WERI-Rb-1 (cell line): ENCODE measurements at regions not wholly inside any gene's neighbourhood (a gene's known extent, or its start where the extent isn't known, plus 50 kb on each side); places are given as distances from the start of the nearest gene placed in this dataset.

Experiments used
- DNase-seq: peaks from one replicate; pipeline ENCODE4 v3.0.0-alpha.2; 2020
- H3K27ac ChIP-seq: fragments of 250-450 bp; sonication (Bioruptor Pico); 2 replicates; pipeline ENCODE4 v1.5.1; 2020; ENCODE audit warnings: mild to moderate bottlenecking, moderate library complexity
- H3K27me3 ChIP-seq: fragments of 250-450 bp; sonication (Bioruptor Pico); 2 replicates; pipeline ENCODE4 v1.5.1; 2021; ENCODE audit warnings: mild to moderate bottlenecking, low read depth, moderate library complexity; ENCODE audit not compliant: insufficient read depth, severe bottlenecking
- H3K36me3 ChIP-seq: fragments of 250-450 bp; sonication (Bioruptor Pico); 2 replicates; pipeline ENCODE4 v1.5.1; 2020; ENCODE audit warnings: mild to moderate bottlenecking, moderate library complexity
- H3K4me3 ChIP-seq: 2 replicates; pipeline ENCODE4 v1.5.1; 2011; ENCODE audit warnings: low read depth, mild to moderate bottlenecking, control low read depth, low read length
- H3K9me3 ChIP-seq: fragments of 250-450 bp; sonication (Bioruptor Pico); 2 replicates; pipeline ENCODE4 v1.5.1; 2021; ENCODE audit warnings: mild to moderate bottlenecking, moderate library complexity; ENCODE audit not compliant: severe bottlenecking
- TF ChIP-seq, protein P1 (sequence below): IDR thresholded peaks from 2 replicates; pipeline ENCODE4 v1.5.1; 2011; ENCODE audit warnings: low read depth, mild to moderate bottlenecking, control low read depth, inconsistent platforms, low read length

DNA sequence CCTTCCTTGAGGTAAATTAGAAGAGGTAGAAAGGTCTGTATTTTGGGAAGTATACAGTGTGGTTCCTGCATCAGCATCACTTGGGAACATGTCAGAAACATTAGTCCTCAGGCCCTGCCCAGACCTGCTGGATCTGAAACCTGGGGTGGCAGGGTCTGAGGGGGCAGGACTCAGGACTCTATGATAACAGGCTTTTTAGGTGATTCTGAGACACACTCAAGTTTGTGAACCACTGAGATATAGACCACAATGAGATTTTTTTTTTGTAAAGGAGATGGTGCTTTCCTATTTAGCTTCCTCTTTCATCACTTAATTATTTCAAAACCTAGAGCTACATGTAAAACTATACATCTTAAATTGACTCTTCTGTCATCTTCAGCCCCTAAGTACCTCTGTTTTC is 262.7 kb upstream of the SPOPL start:
- no peaks in the 10 kb centered on the region for H3K27me3 ChIP-seq
- no peaks in the 10 kb centered on the region for H3K36me3 ChIP-seq
- TF ChIP-seq, protein P1, sequence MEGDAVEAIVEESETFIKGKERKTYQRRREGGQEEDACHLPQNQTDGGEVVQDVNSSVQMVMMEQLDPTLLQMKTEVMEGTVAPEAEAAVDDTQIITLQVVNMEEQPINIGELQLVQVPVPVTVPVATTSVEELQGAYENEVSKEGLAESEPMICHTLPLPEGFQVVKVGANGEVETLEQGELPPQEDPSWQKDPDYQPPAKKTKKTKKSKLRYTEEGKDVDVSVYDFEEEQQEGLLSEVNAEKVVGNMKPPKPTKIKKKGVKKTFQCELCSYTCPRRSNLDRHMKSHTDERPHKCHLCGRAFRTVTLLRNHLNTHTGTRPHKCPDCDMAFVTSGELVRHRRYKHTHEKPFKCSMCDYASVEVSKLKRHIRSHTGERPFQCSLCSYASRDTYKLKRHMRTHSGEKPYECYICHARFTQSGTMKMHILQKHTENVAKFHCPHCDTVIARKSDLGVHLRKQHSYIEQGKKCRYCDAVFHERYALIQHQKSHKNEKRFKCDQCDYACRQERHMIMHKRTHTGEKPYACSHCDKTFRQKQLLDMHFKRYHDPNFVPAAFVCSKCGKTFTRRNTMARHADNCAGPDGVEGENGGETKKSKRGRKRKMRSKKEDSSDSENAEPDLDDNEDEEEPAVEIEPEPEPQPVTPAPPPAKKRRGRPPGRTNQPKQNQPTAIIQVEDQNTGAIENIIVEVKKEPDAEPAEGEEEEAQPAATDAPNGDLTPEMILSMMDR, result no peak
- H3K27ac ChIP-seq, result no peak overlapping the region
- H3K9me3 ChIP-seq, result no peaks in the 10 kb centered on the region
- H3K4me3 ChIP-seq, result no peak overlapping the region
- DNase-seq, result no peak

DNA sequence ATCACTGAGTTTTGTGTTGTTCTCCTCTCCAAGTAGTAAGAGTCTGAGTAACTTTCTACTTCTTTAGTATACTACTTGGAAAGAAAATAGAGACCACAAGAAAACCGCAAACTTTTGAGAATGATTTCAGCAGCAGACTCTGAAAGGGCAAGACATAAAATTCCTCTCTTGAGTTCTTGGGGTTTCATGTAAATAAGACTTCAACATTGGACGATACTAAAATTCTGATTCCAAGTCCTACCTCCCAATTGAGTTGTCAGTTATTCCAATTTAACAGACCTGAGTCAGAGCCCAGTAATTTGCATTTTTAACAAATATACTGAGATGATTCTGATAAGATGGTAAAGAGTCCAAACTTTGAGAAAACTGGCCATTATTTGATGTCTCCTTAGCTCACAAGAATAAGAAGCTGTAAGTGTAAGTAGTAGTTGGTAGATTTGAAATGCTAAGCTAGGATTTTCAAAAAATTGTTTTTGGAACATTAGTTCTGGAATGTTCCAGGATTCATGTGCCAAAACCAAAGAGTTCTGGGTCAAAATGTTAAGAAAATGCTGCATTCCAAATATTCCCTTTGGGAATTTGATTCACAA is 261.6 kb upstream of the SPOPL start:
- no peaks in the 10 kb centered on the region for H3K27me3 ChIP-seq
- TF ChIP-seq, protein P1, result no peak
- H3K27ac ChIP-seq, result no peak overlapping the region
- DNase-seq, result no peak
- no peak overlapping the region for H3K4me3 ChIP-seq
- no peaks in the 10 kb centered on the region for H3K9me3 ChIP-seq
- no peaks in the 10 kb centered on the region for H3K36me3 ChIP-seq

DNA sequence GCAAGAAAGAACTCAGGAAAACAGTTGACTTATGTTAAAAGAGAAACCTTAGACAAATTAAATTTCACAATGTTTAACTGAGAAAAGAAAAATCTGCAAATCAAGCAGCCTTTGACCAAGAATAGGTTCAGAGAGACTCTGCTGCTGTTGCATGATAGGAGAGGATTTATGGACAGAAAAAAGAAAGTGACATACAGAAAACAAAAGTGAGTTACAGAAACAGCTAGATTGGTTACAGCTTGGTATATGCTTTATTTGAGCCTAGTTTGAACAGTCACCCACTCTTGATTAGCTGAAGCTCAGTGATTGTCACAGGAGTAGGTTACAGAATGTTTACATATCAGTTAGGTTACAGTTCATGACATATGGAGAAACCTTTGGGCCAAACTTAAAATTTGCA is 258.2 kb upstream of the SPOPL start:
- H3K27ac ChIP-seq, result no peak overlapping the region
- H3K27me3 ChIP-seq, result no peaks in the 10 kb centered on the region
- no peak overlapping the region for H3K4me3 ChIP-seq
- no peaks in the 10 kb centered on the region for H3K9me3 ChIP-seq
- no peaks in the 10 kb centered on the region for H3K36me3 ChIP-seq
- TF ChIP-seq, protein P1, result no peak
- DNase-seq, result no peak

DNA sequence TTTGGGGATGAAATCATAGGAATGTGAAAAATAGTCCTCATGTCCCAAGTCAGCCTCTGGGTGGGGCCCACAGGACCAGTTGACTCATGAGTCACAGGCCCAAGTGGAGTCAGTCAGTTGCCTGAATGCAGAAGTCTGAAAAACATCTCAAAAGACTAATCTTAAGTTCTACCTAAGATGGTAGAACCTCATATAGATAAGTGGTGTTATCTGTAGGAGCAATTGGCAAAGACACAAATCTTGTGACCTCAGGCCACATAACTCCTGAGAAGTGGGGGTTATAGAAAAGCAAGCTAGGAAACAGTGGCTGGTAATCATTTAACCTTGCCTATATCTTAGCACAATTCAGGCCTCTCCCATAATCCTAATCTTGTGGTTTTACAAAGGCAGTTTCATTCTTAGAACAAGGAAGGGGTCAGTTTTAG is 257.1 kb upstream of the SPOPL start:
- no peaks in the 10 kb centered on the region for H3K9me3 ChIP-seq
- H3K4me3 ChIP-seq, result no peak overlapping the region
- no peak overlapping the region for H3K27ac ChIP-seq
- no peaks in the 10 kb centered on the region for H3K36me3 ChIP-seq
- TF ChIP-seq, protein P1, result no peak
- no peaks in the 10 kb centered on the region for H3K27me3 ChIP-seq
- DNase-seq, result no peak

DNA sequence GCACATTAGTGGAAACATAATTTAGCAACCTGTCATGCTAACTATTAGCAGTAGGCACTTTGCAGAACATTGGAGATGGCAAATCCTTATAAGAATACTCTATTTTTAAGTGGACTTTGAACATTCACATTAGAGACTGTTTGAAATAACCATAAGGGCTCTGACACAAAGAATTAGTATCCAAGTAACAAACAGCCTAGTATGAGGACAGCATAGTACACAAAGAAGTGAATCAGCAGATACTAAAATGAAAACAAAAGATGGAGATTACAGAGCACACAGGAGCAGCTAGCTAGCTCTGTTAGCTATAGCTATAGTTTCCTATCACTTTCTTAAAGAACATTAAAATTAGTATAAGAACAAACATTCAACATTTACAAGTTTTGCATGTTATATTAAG is 256.3 kb upstream of the SPOPL start:
- no peaks in the 10 kb centered on the region for H3K9me3 ChIP-seq
- no peaks in the 10 kb centered on the region for H3K36me3 ChIP-seq
- TF ChIP-seq, protein P1, result no peak
- H3K27me3 ChIP-seq, result no peaks in the 10 kb centered on the region
- no peak overlapping the region for H3K4me3 ChIP-seq
- DNase-seq, result no peak
- H3K27ac ChIP-seq, result no peak overlapping the region

DNA sequence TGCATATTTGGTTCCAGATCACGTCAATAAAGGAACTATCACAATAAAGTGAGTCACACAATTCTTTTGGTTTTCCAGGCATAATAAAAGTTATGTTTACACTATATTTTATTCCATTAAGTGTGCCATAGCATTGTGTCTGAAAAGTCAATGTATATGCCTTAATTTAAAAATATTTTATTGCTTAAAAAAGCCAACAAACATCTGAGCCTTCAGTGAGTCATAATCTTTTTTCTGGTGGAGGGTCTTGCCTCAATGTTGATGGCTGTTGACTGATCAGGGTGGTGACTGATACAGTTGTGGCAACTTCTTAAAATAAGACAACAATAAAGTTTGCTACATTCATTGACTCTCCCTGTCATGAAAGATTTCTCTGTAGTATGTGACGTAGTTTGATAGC is 254.3 kb upstream of the SPOPL start:
- H3K9me3 ChIP-seq, result no peaks in the 10 kb centered on the region
- DNase-seq, result no peak
- TF ChIP-seq, protein P1, result no peak
- no peak overlapping the region for H3K27ac ChIP-seq
- no peak overlapping the region for H3K4me3 ChIP-seq
- H3K36me3 ChIP-seq, result no peaks in the 10 kb centered on the region
- no peaks in the 10 kb centered on the region for H3K27me3 ChIP-seq
